ENCODE measurements at regions not wholly inside any gene's neighbourhood (a gene's known extent, or its start where the extent isn't known, plus 50 kb on each side); places are given as distances from the start of the nearest gene placed in this dataset.
"Not testable (repeated sequence)": the region's sequence is repeated elsewhere in the genome, so short reads cannot be mapped to it uniquely, and the experiment has no call there.

- H4K20me1 ChIP-seq (ENCODE audit: control insufficient read depth, insufficient read depth) = no peaks in the 10 kb centered on the region
- no peak for ATAC-seq
- H3K9me3 ChIP-seq (replicated peaks; ENCODE audit: control insufficient read depth, insufficient read depth, low read length) = no peaks in the 10 kb centered on the region; the same call in 2 of the 3 replicates
- TF ChIP-seq NR2C2 (IDR thresholded peaks at IDR 0.05; ENCODE audit: borderline replicate concordance, control insufficient read depth, insufficient read length, low read depth) (no peak), POLR2A (IDR thresholded peaks at IDR 0.05; ENCODE audit: low read depth, low read length) (no peak), NRF1 (conservative IDR thresholded peaks at IDR 0.05; ENCODE audit: low read depth, low read length) (no peak), MYC (IDR thresholded peaks at IDR 0.05; ENCODE audit: insufficient read depth, insufficient read length, insufficient replicate concordance, low read length, severe bottlenecking) (no peak), CBFB (IDR thresholded peaks at IDR 0.05; ENCODE audit: low read depth) (no peak), IRF4 (IDR thresholded peaks at IDR 0.05; ENCODE audit: low read depth, low read length) (no peak), RELB (IDR thresholded peaks at IDR 0.05; ENCODE audit: low read depth) (no peak)
- H3K36me3 ChIP-seq (ENCODE audit: control insufficient read depth in 2 of 2, insufficient read depth in 2 of 2, low read length in 1 of 2) = no peaks in the 10 kb centered on the region
- no peak overlapping the region for H3K4me2 ChIP-seq (ENCODE audit: control insufficient read depth, insufficient read depth)
- in situ Hi-C loops (cut with MboI) (no loop called here), intact Hi-C loops (cut with micrococcal nuclease; ENCODE audit: unreplicated experiment) (no loop called here)
- H3K4me3 ChIP-seq = no peak overlapping the region
- no peak for FAIRE-seq
- SMC1A ChIA-PET (ENCODE audit: uncharacterized antibody, unreplicated experiment) = interaction anchor here (0.9 to 2.3 kb wide), 6 partner anchors 11 to 196 kb away, joined by 3 to 11 read pairs (median 3); no protein-coding TSS in a partner anchor
- RAD21 ChIA-PET (ENCODE audit: unreplicated experiment) = interaction anchor here (2.1 kb wide), 1 partner anchor 195 kb away, joined by 6 read pairs; no protein-coding TSS in a partner anchor
- no TSS peak for BruUV-seq (replicated peaks)
- WGBS (ENCODE audit: insufficient coverage, insufficient replicate concordance, low lambda C conversion rate, missing lambda C conversion rate) = 86% methylated on average over 9 of the region's 9 CpGs
- H3K4me1 ChIP-seq (ENCODE audit: control insufficient read depth, insufficient read depth, low read length) = peaks cover under 1% of the 10 kb centered on the region; the same call in 1 of the 2 replicates
- H3K79me2 ChIP-seq (ENCODE audit: control insufficient read depth, insufficient read depth, low read length) = no peaks in the 10 kb centered on the region
- H3K27ac ChIP-seq (ENCODE audit: control insufficient read depth, insufficient read depth) = no peak overlapping the region
- CTCF ChIA-PET = interaction anchor here (0.8 to 1.2 kb wide), 3 partner anchors 9 to 171 kb away, joined by 3 read pairs; no protein-coding TSS in a partner anchor
- POLR2A ChIA-PET = no interaction called here
- no peak overlapping the region for H3K9ac ChIP-seq (ENCODE audit: control insufficient read depth, insufficient read depth, low read length)
- H2AFZ ChIP-seq (ENCODE audit: control insufficient read depth, low read depth, low read length) = no peak overlapping the region
- H3K27me3 ChIP-seq (replicated peaks in 1 of 2; ENCODE audit: control insufficient read depth in 2 of 2, insufficient read depth in 2 of 2, low read length in 1 of 2) = no peaks in the 10 kb centered on the region
- DNase-seq (ENCODE audit: low read depth, low spot score) = no peak
Measured at GRCh38 chr5:116771466-116772151, 197.0 kb upstream of the SEMA6A start.

GRCh38 chr5:116769953-116770352, 195.3 kb upstream of the SEMA6A start:
- BruUV-seq (replicated peaks); H3K4me3 ChIP-seq; in situ Hi-C loops (cut with MboI); DNase-seq (ENCODE audit: low read depth, low spot score); FAIRE-seq; SMC1A ChIA-PET (ENCODE audit: uncharacterized antibody, unreplicated experiment); H3K9ac ChIP-seq (ENCODE audit: control insufficient read depth, insufficient read depth, low read length); POLR2A ChIA-PET; H3K27ac ChIP-seq (ENCODE audit: control insufficient read depth, insufficient read depth); H3K27me3 ChIP-seq (replicated peaks in 1 of 2; ENCODE audit: control insufficient read depth in 2 of 2, insufficient read depth in 2 of 2, low read length in 1 of 2); H2AFZ ChIP-seq (ENCODE audit: control insufficient read depth, low read depth, low read length); H3K9me3 ChIP-seq (replicated peaks; ENCODE audit: control insufficient read depth, insufficient read depth, low read length); intact Hi-C loops (cut with micrococcal nuclease; ENCODE audit: unreplicated experiment); ATAC-seq; CTCF ChIA-PET; H3K36me3 ChIP-seq (ENCODE audit: control insufficient read depth in 2 of 2, insufficient read depth in 2 of 2, low read length in 1 of 2); H4K20me1 ChIP-seq (ENCODE audit: control insufficient read depth, insufficient read depth); H3K4me2 ChIP-seq (ENCODE audit: control insufficient read depth, insufficient read depth); RAD21 ChIA-PET (ENCODE audit: unreplicated experiment); H3K79me2 ChIP-seq (ENCODE audit: control insufficient read depth, insufficient read depth, low read length): not testable (repeated sequence)
- WGBS (ENCODE audit: insufficient coverage, insufficient replicate concordance, low lambda C conversion rate, missing lambda C conversion rate) = 100% methylated on average over 2 of the region's 2 CpGs
- H3K4me1 ChIP-seq (ENCODE audit: control insufficient read depth, insufficient read depth, low read length) = peaks cover 14% of the 10 kb centered on the region

Measured in GM12878 (cell line).